ENCODE measurements at regions not wholly inside any gene's neighbourhood (a gene's known extent, or its start where the extent isn't known, plus 50 kb on each side); places are given as distances from the start of the nearest gene placed in this dataset.

- no peak for DNase-seq
These were observed 229.2 kb downstream of the TTLL7 start for GRCh38 chr1:83769594-83770318.

GRCh38 chr1:83769072-83769471, 229.9 kb downstream of the TTLL7 start:
- DNase-seq: no peak

GRCh38 chr1:83766241-83766691, 232.7 kb downstream of the TTLL7 start:
- no peak for DNase-seq

GRCh38 chr1:83765125-83765524, 233.8 kb downstream of the TTLL7 start:
- no peak for DNase-seq

GRCh38 chr1:83764209-83764608, 234.7 kb downstream of the TTLL7 start:
- no peak for DNase-seq

- DNase-seq: no peak
These were observed 235.4 kb downstream of the TTLL7 start for GRCh38 chr1:83763361-83764095.

GRCh38 chr1:83762416-83762815, 236.5 kb downstream of the TTLL7 start:
- DNase-seq: no peak

- no peak for DNase-seq
These were observed 236.9 kb downstream of the TTLL7 start for GRCh38 chr1:83762039-83762365.

GRCh38 chr1:83761167-83762038, 237.5 kb downstream of the TTLL7 start:
- DNase-seq: no peak

GRCh38 chr1:83760226-83761021, 238.5 kb downstream of the TTLL7 start:
- DNase-seq: no peak

- no peak for DNase-seq
These were observed 241.8 kb downstream of the TTLL7 start for GRCh38 chr1:83756984-83757717.

- no peak for DNase-seq
These were observed 247.3 kb downstream of the TTLL7 start for GRCh38 chr1:83751602-83752001.

GRCh38 chr1:83750201-83750600, 248.7 kb downstream of the TTLL7 start:
- no peak for DNase-seq

- no peak for DNase-seq
These were observed 251.0 kb downstream of the TTLL7 start for GRCh38 chr1:83747853-83748482.

- DNase-seq: no peak
These were observed 252.7 kb downstream of the TTLL7 start for GRCh38 chr1:83746234-83746633.

GRCh38 chr1:83742446-83742845, 256.5 kb downstream of the TTLL7 start:
- no peak for DNase-seq

- DNase-seq: no peak
These were observed 257.2 kb downstream of the TTLL7 start for GRCh38 chr1:83741770-83742169.

GRCh38 chr1:83741348-83741747, 257.6 kb downstream of the TTLL7 start:
- DNase-seq: no peak

GRCh38 chr1:83735526-83735925, 263.4 kb downstream of the TTLL7 start:
- no peak for DNase-seq

- DNase-seq: no peak
These were observed 264.5 kb downstream of the TTLL7 start for GRCh38 chr1:83734420-83734819.

GRCh38 chr1:83725735-83726360, 273.1 kb downstream of the TTLL7 start:
- no peak for DNase-seq
